Coronary artery (tissue), 2 donors: ENCODE measurements at regions not wholly inside any gene's neighbourhood (a gene's known extent, or its start where the extent isn't known, plus 50 kb on each side); places are given as distances from the start of the nearest gene placed in this dataset.

Experiments
- DNase-seq: peaks from one replicate; pipeline ENCODE4 v3.0.0-alpha.2; 2017; ENCODE audit warnings: low spot score
- H3K27ac ChIP-seq, 2 donors: fragments of 200-600 bp; sonication (generic); one replicate each; pipeline ENCODE4 v1.5.1; 2016 to 2019
- H3K4me3 ChIP-seq: fragments of 200-600 bp; sonication (generic); 2 replicates; pipeline ENCODE4 v1.5.1; 2016; ENCODE audit warnings: mild to moderate bottlenecking, moderate library complexity
- CTCF ChIP-seq: fragments of 200-600 bp; sonication (generic); IDR thresholded peaks from one replicate; pipeline ENCODE4 v1.5.1; 2019; ENCODE audit warnings: antibody characterized with exemption

GRCh38 chr18:66966171-66966570 lies 362.3 kb upstream of the CDH19 start:
- no peak overlapping the region for H3K4me3 ChIP-seq
- DNase-seq = no peak
- TF ChIP-seq CTCF = no peak
- H3K27ac ChIP-seq = no peak overlapping the region

GRCh38 chr18:66958309-66958708 lies 354.4 kb upstream of the CDH19 start:
- DNase-seq = no peak
- no peak for TF ChIP-seq CTCF
- Histone ChIP-seq H3K27ac (no peak overlapping the region), H3K4me3 (no peak overlapping the region)

- no peak for TF ChIP-seq CTCF
- Histone ChIP-seq H3K4me3 (no peak overlapping the region), H3K27ac (no peak overlapping the region)
- no peak for DNase-seq
These were observed 347.9 kb upstream of the CDH19 start for GRCh38 chr18:66951750-66952149.

- Histone ChIP-seq H3K4me3 (no peak overlapping the region), H3K27ac (no peak overlapping the region)
- TF ChIP-seq CTCF = no peak
- no peak for DNase-seq
These were observed 345.5 kb upstream of the CDH19 start for GRCh38 chr18:66949419-66949818.

GRCh38 chr18:66937546-66937945 lies 333.7 kb upstream of the CDH19 start:
- Histone ChIP-seq H3K27ac (no peak overlapping the region), H3K4me3 (no peak overlapping the region)
- no peak for TF ChIP-seq CTCF
- no peak for DNase-seq

- no peak overlapping the region for H3K27ac ChIP-seq
- no peak overlapping the region for H3K4me3 ChIP-seq
- DNase-seq = no peak
- no peak for TF ChIP-seq CTCF
These were observed 327.1 kb upstream of the CDH19 start for GRCh38 chr18:66931010-66931409.

GRCh38 chr18:66916834-66917233 lies 312.9 kb upstream of the CDH19 start:
- TF ChIP-seq CTCF = no peak
- no peak overlapping the region for H3K27ac ChIP-seq
- no peak overlapping the region for H3K4me3 ChIP-seq
- DNase-seq = no peak
